Tibial nerve (tissue), 4 donors: ENCODE measurements at regions not wholly inside any gene's neighbourhood (a gene's known extent, or its start where the extent isn't known, plus 50 kb on each side); places are given as distances from the start of the nearest gene placed in this dataset.

Source experiments
- DNase-seq, 2 donors: peaks; one replicate each; pipeline ENCODE4 v3.0.0-alpha.2; 2019; ENCODE audit warnings: low spot score in 2 of 2
- H3K27ac ChIP-seq, 4 donors: fragments of 200-600 bp; sonication (generic) in 3 of 4; one replicate each; pipeline ENCODE4 v1.5.1; 2017 to 2019; ENCODE audit warnings: mild to moderate bottlenecking in 1 of 4
- H3K27me3 ChIP-seq, 2 donors: fragments of 200-600 bp; sonication (generic) in 1 of 2; one replicate each; pipeline versions ENCODE4 v1.5.1 to v1.6.0; 2017 to 2019
- H3K36me3 ChIP-seq, 3 donors: fragments of 200-600 bp; sonication (generic); one replicate each; pipeline ENCODE4 v1.5.1; 2018 to 2019
- H3K4me1 ChIP-seq, 4 donors: fragments of 200-600 bp; sonication (generic) in 3 of 4; one replicate each; pipeline ENCODE4 v1.5.1; 2017 to 2019
- H3K4me3 ChIP-seq, 4 donors: fragments of 200-600 bp; sonication (generic) in 3 of 4; one replicate each; pipeline ENCODE4 v1.5.1; 2017 to 2019; ENCODE audit warnings: mild to moderate bottlenecking in 1 of 4, moderate library complexity in 1 of 4
- H3K9me3 ChIP-seq, 4 donors: fragments of 200-600 bp; sonication (generic) in 3 of 4; one replicate each; pipeline ENCODE4 v1.5.1; 2017 to 2019
- EP300 ChIP-seq, 2 donors: sonication (generic); formaldehyde crosslinking; IDR thresholded peaks; one replicate each; pipeline ENCODE4 v1.6.1; 2017; ENCODE audit warnings: antibody characterized with exemption in 2 of 2, mild to moderate bottlenecking in 1 of 2
- POLR2A ChIP-seq, 2 donors: fragments of 450-650 bp; IDR thresholded peaks; one replicate each; pipeline ENCODE4 v1.6.1; 2017; ENCODE audit warnings: antibody characterized with exemption in 2 of 2, mild to moderate bottlenecking in 2 of 2, moderate library complexity in 2 of 2
- WGBS, 2 donors: methylation state at CpG; one replicate each; pipeline ENCODE4 v1.1.5; 2018; 5-methylcytosine and 5-hydroxymethylcytosine counted together
- TF ChIP-seq, protein P1 (sequence below), 5 experiments: fragments of 200-600 bp in 3 of 5; fragments of 450-650 bp in 2 of 5; sonication (generic) in 3 of 5; IDR thresholded peaks; one replicate each; pipeline ENCODE4 v1.5.1; 2016 to 2019; ENCODE audit warnings: antibody characterized with exemption in 5 of 5, mild to moderate bottlenecking in 3 of 5, moderate library complexity in 2 of 5

DNA sequence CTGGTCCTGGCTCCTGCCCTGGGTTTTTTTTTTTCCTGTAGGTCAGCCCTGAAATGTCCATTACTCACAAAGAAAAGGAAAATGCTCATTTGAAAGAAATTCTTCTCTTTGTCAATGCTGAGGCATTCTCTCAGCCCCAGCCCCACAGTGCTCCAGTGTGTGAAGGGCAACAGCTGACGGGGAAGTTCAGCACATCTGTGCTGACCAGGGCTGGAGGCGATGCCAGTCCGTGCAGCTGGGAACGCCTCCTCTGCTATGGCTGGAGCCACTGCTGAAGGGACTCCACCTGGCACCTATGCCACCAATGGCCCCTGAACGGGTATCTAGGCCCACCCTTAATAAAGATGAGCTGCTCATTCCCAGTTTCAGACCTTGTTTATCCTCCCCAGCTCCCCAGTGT, 71.9 kb upstream of the SLCO4A1 start:
- DNase-seq: no peak
- WGBS, 2 donors: 41 to 64% methylated on average over 4 of the region's 5 CpGs
- H3K36me3 ChIP-seq: no peaks in the 10 kb centered on the region
- peaks cover 0 to 64% of the 10 kb centered on the region in 2 donors for H3K27me3 ChIP-seq
- H3K27ac ChIP-seq: no peak overlapping the region
- no peaks in the 10 kb centered on the region for H3K4me1 ChIP-seq
- TF ChIP-seq EP300 (IDR thresholded peaks at IDR 0.05): no peak
- H3K9me3 ChIP-seq: peaks cover 0 to 11% (median 0%) of the 10 kb centered on the region in 4 donors
- H3K4me3 ChIP-seq: no peak overlapping the region

DNA sequence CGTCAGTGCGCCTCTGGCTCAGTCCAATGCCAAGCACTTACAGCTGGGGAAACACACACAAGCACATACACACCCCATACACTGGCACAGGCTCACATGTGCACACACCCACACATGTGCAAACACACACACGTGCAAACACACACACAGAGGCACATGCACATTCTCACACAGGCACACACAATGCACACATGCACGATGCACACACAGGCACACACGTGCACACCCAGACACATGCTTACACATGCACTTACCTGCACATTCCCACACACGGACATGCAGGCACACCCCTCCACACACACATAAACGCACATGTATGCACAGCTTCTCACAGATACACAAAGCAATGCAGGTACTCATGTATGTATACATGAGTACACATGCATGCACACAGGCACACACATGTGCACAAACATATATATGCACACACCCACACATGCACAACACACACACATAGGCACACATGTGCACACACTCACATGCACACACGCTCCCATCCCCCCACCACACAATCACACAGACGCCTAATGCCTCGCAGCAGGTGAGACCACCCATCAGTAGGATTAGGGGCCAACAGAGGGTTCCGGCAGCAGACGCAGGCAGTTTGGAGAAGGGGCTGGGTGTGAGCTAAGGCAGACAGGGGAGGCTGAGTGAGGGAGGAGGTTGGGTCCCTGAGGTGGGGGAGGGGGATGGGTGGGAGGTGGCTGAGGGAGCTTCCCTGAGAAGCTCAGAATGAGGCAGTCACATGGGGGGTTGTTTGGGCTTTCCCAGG, 71.2 kb upstream of the SLCO4A1 start:
- Histone ChIP-seq H3K4me3 (no peak overlapping the region), H3K36me3 (no peaks in the 10 kb centered on the region), H3K4me1 (no peaks in the 10 kb centered on the region), H3K27me3 (peaks cover 0 to 71% of the 10 kb centered on the region in 2 donors), H3K9me3 (peaks cover 0 to 11% (median 0%) of the 10 kb centered on the region in 4 donors), H3K27ac (no peak overlapping the region)
- no peak for DNase-seq
- 78 to 82% methylated on average over 7 to 12 of the region's 12 CpGs for WGBS, 2 donors
- TF ChIP-seq, protein P1, sequence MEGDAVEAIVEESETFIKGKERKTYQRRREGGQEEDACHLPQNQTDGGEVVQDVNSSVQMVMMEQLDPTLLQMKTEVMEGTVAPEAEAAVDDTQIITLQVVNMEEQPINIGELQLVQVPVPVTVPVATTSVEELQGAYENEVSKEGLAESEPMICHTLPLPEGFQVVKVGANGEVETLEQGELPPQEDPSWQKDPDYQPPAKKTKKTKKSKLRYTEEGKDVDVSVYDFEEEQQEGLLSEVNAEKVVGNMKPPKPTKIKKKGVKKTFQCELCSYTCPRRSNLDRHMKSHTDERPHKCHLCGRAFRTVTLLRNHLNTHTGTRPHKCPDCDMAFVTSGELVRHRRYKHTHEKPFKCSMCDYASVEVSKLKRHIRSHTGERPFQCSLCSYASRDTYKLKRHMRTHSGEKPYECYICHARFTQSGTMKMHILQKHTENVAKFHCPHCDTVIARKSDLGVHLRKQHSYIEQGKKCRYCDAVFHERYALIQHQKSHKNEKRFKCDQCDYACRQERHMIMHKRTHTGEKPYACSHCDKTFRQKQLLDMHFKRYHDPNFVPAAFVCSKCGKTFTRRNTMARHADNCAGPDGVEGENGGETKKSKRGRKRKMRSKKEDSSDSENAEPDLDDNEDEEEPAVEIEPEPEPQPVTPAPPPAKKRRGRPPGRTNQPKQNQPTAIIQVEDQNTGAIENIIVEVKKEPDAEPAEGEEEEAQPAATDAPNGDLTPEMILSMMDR (IDR thresholded peaks at IDR 0.05): no peak
- TF ChIP-seq POLR2A (IDR thresholded peaks at IDR 0.05): no peak
- TF ChIP-seq EP300 (IDR thresholded peaks at IDR 0.05): no peak

DNA sequence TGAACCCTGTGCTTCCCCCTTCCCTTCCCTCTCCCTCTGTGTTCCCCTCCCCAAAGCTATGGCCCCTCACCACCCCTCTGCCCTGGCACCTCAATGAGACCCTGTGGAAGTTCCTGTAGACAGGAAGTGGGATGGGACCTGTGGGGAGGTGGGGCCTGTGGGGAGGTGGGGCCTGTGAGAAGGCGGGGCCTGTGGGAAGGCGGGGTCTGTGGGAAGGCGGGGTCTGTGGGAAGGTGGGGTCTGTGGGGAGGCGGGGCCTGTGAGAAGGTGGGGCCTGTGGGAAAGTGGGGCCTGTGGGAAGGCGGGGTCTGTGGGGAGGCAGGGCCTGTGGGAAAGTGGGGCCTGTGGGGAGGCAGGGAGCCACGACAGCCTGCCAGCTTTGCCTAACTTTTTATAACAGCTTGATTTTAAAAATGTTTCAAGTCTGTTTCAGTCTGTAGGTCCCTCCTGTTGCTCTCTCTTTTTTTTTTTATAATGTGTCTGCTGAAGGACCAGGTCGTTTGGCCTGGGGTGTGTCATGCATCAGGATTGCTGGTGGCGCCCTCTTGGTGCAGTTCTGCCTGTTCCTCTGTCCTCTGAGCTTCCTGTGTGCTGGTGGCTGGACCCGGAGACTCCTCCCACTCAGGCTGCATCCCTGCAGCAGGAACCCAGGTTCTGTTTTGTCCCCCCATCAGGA, 70.5 kb upstream of the SLCO4A1 start:
- 76 to 78% methylated on average over 9 of the region's 9 CpGs for WGBS, 2 donors
- TF ChIP-seq, protein P1 (IDR thresholded peaks at IDR 0.05): no peak
- TF ChIP-seq EP300 (IDR thresholded peaks at IDR 0.05) (no peak), POLR2A (IDR thresholded peaks at IDR 0.05) (no peak)
- peaks cover 0 to 78% of the 10 kb centered on the region in 2 donors for H3K27me3 ChIP-seq

DNA sequence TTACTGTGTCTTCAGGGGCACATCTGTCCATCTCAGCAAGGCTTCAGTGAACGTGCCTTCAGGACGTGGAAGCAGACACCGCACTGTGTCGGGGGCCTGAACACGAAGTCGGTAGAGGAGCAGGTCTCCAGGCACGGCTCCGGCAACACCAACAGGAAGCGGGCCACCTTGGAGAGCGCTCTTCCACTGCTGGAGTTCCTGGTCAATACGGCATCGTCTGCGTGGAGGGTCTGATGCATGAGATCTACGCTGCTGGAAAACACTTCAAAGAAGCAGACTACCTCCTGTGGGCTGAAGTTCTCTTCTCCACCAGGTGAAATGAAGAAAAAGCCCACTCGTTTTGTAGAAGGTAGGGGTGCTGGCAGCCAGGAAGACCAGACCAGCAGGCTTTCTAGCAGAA, 69.3 kb upstream of the SLCO4A1 start:
- no peaks in the 10 kb centered on the region for H3K36me3 ChIP-seq
- H3K27me3 ChIP-seq: peaks cover 0 to 87% of the 10 kb centered on the region in 2 donors
- H3K9me3 ChIP-seq: peaks cover 0 to 11% (median 0%) of the 10 kb centered on the region in 4 donors
- TF ChIP-seq, protein P1 (IDR thresholded peaks at IDR 0.05): no peak
- no peak for TF ChIP-seq POLR2A (IDR thresholded peaks at IDR 0.05)
- TF ChIP-seq EP300 (IDR thresholded peaks at IDR 0.05): no peak
- no peak for DNase-seq
- no peaks in the 10 kb centered on the region for H3K4me1 ChIP-seq
- no peak overlapping the region for H3K4me3 ChIP-seq
- no peak overlapping the region for H3K27ac ChIP-seq
- WGBS, 2 donors: 48 to 51% methylated on average over 13 to 14 of the region's 15 CpGs

More for the DNA sequence above, 70.5 kb upstream of the SLCO4A1 start:
- H3K36me3 ChIP-seq: no peaks in the 10 kb centered on the region
- H3K27ac ChIP-seq: no peak overlapping the region
- no peak for DNase-seq
- peaks cover 0 to 11% (median 0%) of the 10 kb centered on the region in 4 donors for H3K9me3 ChIP-seq
- H3K4me1 ChIP-seq: no peaks in the 10 kb centered on the region
- no peak overlapping the region for H3K4me3 ChIP-seq

DNA sequence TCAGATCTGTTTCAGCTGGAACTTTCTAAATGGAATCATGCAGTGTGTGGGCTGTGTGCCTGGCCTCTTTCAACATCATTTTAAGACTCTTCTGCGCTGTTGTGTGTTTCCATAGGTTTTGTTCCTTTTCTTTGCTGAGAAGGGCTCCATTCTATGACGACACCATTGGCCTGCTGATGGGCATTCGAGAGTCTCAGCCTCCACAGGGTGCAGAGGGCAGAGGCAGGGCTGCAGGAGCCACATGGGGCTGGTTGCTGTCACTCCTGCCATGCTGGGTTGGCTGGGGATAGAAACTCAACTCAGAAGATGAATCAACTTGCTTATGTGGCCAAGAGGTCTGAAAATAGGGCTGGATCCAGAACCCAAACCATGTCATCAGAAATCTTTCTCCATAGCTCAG, 68.5 kb upstream of the SLCO4A1 start:
- no peak for TF ChIP-seq POLR2A (IDR thresholded peaks at IDR 0.05)
- TF ChIP-seq, protein P1 (IDR thresholded peaks at IDR 0.05): no peak
- TF ChIP-seq EP300 (IDR thresholded peaks at IDR 0.05): no peak
- Histone ChIP-seq H3K9me3 (peaks cover 0 to 11% (median 0%) of the 10 kb centered on the region in 4 donors), H3K4me3 (no peak overlapping the region), H3K4me1 (no peaks in the 10 kb centered on the region), H3K36me3 (no peaks in the 10 kb centered on the region), H3K27ac (no peak overlapping the region), H3K27me3 (peaks cover 0 to 87% of the 10 kb centered on the region in 2 donors)
- WGBS, 2 donors: 41 to 47% methylated on average over 3 of the region's 3 CpGs
- DNase-seq: no peak
